HPDE6-E6E7 (cell line): ENCODE measurements at regions not wholly inside any gene's neighbourhood (a gene's known extent, or its start where the extent isn't known, plus 50 kb on each side); places are given as distances from the start of the nearest gene placed in this dataset.

Experiments used
- DNase-seq: peaks from one replicate; pipeline ENCODE4 v3.0.0; 2011; ENCODE audit warnings: missing footprints; ENCODE audit errors: extremely low spot score

- DNase-seq = no peak
Measured at GRCh38 chr10:113291413-113291812, 261.4 kb upstream of the HABP2 start.

- no peak for DNase-seq
Measured at GRCh38 chr10:113292086-113292485, 260.8 kb upstream of the HABP2 start.

DNA sequence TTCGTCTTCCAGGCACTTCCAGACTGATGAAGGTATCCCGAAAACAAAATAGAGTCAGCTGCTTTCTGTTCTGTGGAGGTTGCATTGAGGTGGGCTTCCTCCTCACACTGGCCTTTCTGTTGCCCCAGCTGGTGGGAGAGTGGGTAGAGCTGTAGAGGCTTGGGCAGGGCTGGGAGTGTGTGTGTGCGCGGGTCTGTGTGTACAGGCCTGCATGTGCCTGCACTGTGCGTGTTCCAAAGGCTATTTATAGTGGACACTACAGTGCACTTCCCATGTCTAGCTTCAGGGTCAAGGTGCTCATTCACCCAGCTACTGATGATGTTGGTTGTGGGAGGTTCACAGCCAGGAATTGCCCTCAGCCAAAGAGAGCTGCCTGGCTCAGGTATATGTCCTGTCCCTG is 260.1 kb upstream of the HABP2 start:
- no peak for DNase-seq

DNA sequence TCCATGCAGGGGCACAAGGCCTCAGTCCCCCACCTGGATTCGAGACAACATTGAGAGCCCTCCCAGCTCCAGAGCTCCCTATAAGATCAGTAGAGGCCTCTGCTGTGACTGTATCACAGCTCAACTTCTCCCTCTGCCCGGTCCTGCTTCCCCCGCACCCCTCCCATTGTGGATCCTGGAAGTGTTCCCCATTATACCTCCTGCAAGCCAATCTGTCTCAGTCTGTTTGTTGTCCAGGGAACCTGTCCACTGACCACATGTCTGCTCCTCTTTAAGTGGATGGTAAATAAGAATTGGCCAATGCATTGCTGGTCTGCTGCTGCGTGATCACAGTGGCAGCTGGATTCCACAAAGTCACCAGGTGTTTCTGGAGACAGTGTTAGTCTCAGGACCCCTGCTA is 259.7 kb upstream of the HABP2 start:
- DNase-seq = no peak

DNA sequence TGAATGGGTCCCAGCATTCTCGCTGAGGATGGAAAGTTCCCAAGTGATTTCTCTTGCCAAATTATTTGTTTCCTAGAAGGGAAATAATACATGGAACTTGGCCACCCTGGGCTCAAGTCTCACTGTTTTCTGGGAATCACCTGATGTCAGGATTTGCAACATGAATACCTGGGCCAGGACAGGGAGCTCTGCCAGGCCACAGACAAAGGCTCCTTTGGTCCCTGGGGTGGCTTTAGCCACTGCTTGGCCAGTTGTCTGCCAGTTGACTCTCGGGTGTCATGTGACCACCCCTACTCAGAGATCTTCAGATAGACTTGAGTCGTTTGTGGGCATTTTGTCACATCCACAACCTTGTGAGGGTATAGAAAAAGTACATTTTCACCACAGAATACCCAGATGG is 258.0 kb upstream of the HABP2 start:
- DNase-seq = no peak

DNA sequence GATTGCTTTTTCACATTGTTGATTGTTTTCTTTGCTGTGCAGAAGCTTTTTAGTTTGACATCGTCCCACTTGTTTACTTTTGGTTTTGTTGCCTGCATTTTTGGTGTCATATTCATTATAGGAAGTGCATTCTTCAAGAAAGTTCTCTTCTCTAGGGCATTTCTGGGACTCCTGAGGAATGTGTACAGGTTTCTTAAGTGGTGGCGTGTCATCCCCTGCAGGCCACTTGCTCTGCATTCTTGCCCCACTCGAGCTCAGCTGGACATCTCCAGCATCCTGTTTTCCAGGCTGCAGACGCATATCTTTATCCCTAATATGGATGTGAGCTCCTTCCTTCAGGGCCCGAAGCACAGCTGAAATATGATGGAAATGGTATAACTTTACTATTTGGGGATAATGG is 255.6 kb upstream of the HABP2 start:
- DNase-seq = no peak

GRCh38 chr10:113298616-113299015 is 254.2 kb upstream of the HABP2 start:
- DNase-seq = no peak

DNA sequence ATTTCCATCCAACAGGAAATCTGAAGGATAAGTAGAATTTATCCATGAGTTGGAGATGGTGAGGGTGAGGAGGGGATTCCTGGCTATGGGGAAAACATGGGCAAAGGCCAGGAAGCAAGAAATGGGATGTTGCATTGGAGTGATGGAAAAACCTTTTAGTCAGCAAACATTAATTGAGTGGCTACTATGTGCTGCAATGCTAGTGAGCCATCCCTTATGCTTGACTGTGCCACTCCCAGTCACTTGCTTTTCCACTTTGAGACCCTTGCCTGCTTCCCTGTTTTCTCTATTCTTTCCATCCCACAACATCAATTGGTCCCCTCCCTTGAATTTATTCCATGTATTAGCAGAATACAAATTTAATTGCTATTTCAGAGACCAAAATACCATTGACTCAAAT is 252.7 kb upstream of the HABP2 start:
- DNase-seq = no peak

GRCh38 chr10:113300617-113301016 is 252.2 kb upstream of the HABP2 start:
- no peak for DNase-seq

GRCh38 chr10:113301342-113301984 is 251.4 kb upstream of the HABP2 start:
- no peak for DNase-seq

DNA sequence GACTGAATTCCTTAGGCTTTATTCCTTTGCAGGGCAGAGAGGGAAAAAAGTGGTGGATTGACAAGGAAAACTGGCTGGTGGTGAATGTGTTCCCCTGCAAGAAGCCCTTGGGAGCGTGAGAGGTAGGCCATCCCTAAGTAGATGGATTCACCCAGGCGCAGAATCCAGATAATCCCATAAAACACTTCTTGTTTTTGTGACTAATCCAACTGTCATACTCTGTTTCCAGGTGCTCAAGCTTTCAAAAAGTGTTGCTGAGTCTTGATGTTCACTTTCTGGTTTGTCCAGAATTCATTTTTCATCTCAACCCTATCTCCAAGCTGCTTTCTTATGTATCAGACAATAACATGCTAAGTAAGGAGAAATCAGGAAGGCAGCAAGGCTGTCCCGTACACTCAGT is 250.8 kb upstream of the HABP2 start:
- no peak for DNase-seq

DNA sequence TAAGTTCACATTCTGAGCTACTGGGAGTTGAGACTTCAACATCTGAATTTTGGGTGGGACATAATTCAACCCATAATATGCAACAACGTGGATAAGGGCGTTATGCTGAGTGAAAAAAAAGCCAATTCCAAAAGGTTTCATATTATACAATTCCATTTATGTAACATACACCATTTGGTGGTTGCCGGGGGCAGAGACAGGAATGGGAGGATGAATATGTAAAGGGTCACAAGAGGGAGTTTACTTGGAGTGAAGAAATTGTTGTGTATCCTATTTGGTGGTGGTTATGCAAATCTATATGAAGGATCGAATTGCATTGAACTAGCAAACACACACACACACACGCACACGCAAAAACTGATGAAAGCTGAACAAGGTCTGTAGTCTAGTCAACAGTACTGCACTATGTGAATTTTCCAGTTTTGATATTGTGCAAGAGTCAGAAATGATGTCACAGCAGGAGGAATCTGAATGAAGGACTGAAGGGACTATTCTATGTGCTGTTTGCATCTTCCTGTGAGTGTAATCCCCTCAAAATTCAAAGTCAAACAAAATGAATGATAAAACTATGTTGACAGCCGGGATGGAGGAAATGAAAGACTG is 249.2 kb upstream of the HABP2 start:
- no peak for DNase-seq

- no peak for DNase-seq
Measured at GRCh38 chr10:113304726-113305125, 248.1 kb upstream of the HABP2 start.

- no peak for DNase-seq
Measured at GRCh38 chr10:113305871-113306270, 247.0 kb upstream of the HABP2 start.

- no peak for DNase-seq
Measured at GRCh38 chr10:113309791-113310190, 243.1 kb upstream of the HABP2 start.

- DNase-seq = no peak
Measured at GRCh38 chr10:113310347-113310746, 242.5 kb upstream of the HABP2 start.

- DNase-seq = no peak
Measured at GRCh38 chr10:113313048-113313602, 239.7 kb upstream of the HABP2 start.

DNA sequence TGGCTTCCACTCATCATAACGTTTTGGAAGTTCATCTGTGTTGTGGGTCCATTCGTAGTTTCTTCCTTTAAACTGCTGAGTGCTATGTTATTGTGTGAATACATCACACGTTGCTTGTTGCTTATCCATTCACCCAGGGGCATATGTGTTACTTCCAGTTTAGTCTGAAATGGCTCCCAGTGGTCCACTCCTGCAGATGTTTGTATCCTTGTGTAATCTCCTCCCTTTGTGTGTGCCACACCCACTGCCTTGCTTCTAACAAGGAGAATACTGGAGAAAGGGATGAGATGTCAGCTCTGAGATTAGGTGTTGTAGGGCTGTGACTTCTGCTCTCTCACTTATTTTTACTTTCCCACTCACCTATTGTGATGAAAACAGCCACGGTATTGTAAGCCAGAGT is 239.1 kb upstream of the HABP2 start:
- no peak for DNase-seq

- no peak for DNase-seq
Measured at GRCh38 chr10:113316506-113316905, 236.3 kb upstream of the HABP2 start.

DNA sequence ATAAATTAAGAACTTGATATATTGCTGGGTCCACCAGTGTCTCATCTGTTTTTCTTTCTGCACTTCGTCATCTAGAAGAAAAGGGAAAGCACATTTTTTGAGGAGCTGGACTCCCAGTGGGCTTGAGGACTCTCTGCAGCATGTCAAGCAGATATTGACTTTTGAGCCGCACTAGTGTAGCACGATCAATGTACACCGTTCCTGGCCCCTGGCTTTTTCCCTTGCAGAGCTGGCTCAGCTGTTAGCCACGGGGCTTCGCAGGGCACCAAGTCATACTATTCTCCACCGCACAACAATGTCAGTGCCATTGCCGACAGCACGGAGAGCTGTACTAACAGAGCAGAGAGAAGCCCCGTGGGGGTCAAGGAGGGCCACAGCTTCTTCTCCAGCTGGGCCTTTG is 235.4 kb upstream of the HABP2 start:
- DNase-seq = no peak

- DNase-seq = no peak
Measured at GRCh38 chr10:113319479-113319878, 233.4 kb upstream of the HABP2 start.

DNA sequence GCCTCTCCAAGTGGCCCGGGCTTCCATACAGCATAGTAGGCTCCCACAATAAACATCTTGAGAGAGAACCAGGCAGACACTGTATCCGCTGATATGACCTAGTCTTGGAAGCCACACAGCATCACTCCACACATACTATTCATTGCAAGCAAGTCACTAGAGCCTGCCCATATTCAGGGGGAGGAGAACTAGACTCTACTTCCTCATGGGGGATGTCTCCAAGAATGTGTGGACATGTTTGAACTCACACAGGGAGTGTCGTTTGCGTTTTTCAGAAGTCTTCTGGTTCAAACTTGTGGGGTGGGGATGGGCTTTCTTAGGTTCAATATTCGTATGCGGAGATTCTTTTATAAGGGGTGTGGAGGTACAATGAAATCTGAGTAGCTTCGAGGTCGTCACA is 232.6 kb upstream of the HABP2 start:
- DNase-seq = no peak

GRCh38 chr10:113320987-113321386 is 231.9 kb upstream of the HABP2 start:
- no peak for DNase-seq

GRCh38 chr10:113322843-113323242 is 230.0 kb upstream of the HABP2 start:
- no peak for DNase-seq
